Chondrocyte (in vitro differentiated cells): ENCODE measurements at regions not wholly inside any gene's neighbourhood (a gene's known extent, or its start where the extent isn't known, plus 50 kb on each side); places are given as distances from the start of the nearest gene placed in this dataset.
"Not testable (repeated sequence)": the region's sequence is repeated elsewhere in the genome, so short reads cannot be mapped to it uniquely, and the experiment has no call there.

ENCODE experiments used
- DNase-seq: peaks from one replicate; pipeline ENCODE4 v3.0.0; 2021; ENCODE audit warnings: mixed read lengths, low spot score
- H3K27ac Mint-ChIP-seq: one replicate; pipeline ENCODE4 v1.8.0; 2021; ENCODE audit warnings: mild to moderate bottlenecking, moderate library complexity, mixed read lengths; ENCODE audit not compliant: unreplicated experiment
- H3K27me3 Mint-ChIP-seq: 2 replicates; pipeline ENCODE4 v1.8.0; 2021; ENCODE audit warnings: low read depth, mixed read lengths
- H3K36me3 Mint-ChIP-seq: 2 replicates; pipeline ENCODE4 v1.8.0; 2021; ENCODE audit warnings: low read depth, mixed read lengths
- H3K4me1 Mint-ChIP-seq: 2 replicates; pipeline ENCODE4 v1.8.0; 2021; ENCODE audit warnings: low read depth, mild to moderate bottlenecking, mixed read lengths
- H3K4me3 Mint-ChIP-seq: one replicate; pipeline ENCODE4 v1.8.0; 2021; ENCODE audit warnings: mild to moderate bottlenecking, moderate library complexity, mixed read lengths; ENCODE audit not compliant: unreplicated experiment
- H3K9me3 Mint-ChIP-seq: 2 replicates; pipeline ENCODE4 v1.8.0; 2021; ENCODE audit warnings: low read depth, mixed read lengths
- TF ChIP-seq, protein P1 (sequence below): fragments of 200-600 bp; sonication (generic); IDR thresholded peaks from 2 replicates; pipeline ENCODE4 v1.5.0; 2021; ENCODE audit warnings: antibody characterized with exemption, mild to moderate bottlenecking, moderate library complexity

DNA sequence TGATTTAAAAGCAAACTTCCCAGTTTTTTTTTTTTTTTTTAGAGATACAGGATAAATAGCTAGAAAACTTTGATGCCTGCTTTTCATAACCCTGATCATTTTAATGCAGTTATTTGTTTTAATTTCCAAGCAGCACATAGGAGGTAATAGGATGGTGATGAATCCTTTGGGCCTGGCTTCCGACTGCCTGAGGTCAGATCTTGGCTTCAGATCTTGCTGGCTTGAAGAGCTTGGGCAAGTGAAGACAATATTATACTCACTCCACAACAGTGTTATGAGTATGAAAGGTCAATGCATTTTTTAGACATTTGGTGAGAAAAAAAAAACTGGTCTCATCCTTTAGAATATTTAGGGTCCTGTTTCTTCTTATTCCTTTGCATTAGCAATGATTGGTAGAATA is 124.8 kb upstream of the PRKCQ start:
- Mint-ChIP-seq H3K36me3 (no peaks in the 10 kb centered on the region), H3K9me3 (no peaks in the 10 kb centered on the region), H3K4me3 (no peak overlapping the region), H3K27ac (no peak overlapping the region), H3K27me3 (peaks cover 21% of the 10 kb centered on the region), H3K4me1 (no peaks in the 10 kb centered on the region)
- TF ChIP-seq, protein P1, sequence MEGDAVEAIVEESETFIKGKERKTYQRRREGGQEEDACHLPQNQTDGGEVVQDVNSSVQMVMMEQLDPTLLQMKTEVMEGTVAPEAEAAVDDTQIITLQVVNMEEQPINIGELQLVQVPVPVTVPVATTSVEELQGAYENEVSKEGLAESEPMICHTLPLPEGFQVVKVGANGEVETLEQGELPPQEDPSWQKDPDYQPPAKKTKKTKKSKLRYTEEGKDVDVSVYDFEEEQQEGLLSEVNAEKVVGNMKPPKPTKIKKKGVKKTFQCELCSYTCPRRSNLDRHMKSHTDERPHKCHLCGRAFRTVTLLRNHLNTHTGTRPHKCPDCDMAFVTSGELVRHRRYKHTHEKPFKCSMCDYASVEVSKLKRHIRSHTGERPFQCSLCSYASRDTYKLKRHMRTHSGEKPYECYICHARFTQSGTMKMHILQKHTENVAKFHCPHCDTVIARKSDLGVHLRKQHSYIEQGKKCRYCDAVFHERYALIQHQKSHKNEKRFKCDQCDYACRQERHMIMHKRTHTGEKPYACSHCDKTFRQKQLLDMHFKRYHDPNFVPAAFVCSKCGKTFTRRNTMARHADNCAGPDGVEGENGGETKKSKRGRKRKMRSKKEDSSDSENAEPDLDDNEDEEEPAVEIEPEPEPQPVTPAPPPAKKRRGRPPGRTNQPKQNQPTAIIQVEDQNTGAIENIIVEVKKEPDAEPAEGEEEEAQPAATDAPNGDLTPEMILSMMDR = no peak
- DNase-seq = no peak

DNA sequence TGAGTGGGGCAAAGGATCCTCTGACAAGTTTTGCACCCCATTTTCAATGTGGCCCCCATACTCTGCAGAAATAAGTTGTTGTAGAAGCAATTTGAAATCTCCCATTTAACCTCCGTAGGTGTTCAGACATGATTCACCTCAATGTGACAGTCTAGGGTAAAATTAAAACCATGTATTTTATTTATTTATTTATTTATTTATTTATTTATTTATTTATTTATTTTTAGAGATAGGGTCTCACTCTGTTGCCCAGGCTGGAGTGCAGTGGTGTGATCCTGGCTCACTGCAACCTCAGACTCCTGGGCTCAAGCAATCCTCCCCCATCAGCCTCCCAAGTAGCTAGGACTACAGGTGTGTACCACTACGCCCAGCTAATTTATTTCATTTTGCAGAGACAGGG is 122.8 kb upstream of the PRKCQ start:
- H3K27ac Mint-ChIP-seq, DNase-seq, H3K36me3 Mint-ChIP-seq, H3K27me3 Mint-ChIP-seq, H3K4me3 Mint-ChIP-seq, H3K9me3 Mint-ChIP-seq, H3K4me1 Mint-ChIP-seq: not testable (repeated sequence)

DNA sequence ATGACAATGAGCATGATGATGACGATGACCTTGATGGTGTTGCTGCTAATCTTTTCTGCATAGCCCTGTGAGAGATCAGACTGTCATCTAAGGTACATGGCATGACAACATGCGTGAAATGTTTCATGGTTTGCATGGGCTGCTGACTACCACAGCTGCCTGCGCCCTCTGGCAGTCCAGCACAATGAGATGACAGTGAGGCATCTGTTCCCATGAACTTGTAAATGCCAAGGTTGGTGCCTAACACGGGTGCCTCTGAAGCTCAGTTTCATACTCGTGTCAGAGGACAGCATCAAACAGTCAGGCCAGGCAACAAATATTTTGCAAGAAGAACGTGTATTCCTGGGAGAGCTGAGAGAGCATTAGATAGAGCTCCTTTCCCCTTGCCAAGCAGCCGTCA is 122.0 kb upstream of the PRKCQ start:
- H3K36me3 Mint-ChIP-seq = no peaks in the 10 kb centered on the region
- peaks cover 3% of the 10 kb centered on the region for H3K27me3 Mint-ChIP-seq
- DNase-seq = no peak
- H3K4me3 Mint-ChIP-seq = no peak overlapping the region
- TF ChIP-seq, protein P1 = no peak
- H3K4me1 Mint-ChIP-seq = no peaks in the 10 kb centered on the region
- no peak overlapping the region for H3K27ac Mint-ChIP-seq
- no peaks in the 10 kb centered on the region for H3K9me3 Mint-ChIP-seq

DNA sequence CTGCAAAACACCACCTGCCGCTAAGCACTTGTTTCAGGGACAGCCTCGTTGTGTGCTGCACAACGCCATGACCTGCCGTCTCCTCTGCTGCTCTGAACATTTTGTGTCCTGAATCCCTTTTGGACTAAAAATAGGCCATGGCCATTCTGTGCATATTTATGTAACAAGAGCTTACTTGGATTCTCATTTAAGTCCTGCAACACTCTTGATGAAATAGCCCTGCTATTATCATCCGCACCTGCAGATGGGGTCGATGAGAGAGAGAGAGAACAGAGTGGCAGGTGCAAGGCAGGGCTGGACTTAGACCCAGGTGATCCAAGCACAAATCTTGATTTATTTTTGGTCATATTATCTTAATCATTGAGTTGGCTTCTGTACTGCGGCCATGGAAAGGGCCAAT is 121.2 kb upstream of the PRKCQ start:
- Mint-ChIP-seq H3K9me3 (no peaks in the 10 kb centered on the region), H3K36me3 (no peaks in the 10 kb centered on the region)
- TF ChIP-seq, protein P1 = peak; percentile 38

DNA sequence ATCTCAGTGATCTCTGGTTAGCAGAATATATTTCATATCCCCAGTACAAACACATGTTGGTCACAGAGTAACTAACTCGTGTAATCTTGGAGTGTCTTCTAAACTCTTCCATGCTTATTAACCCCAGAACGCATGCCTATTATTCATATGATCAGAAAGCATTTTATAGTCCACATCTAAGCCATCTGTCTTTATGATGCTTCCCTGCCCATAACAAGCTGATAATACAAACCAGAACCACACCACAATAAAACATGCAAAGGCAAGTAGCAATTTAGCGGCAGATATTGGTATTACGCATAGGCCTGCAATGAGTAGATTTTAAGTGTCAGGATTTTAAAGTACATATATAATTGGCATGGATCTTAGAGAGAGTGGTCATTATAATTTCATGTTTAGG is 120.0 kb upstream of the PRKCQ start:
- Mint-ChIP-seq H3K36me3 (no peaks in the 10 kb centered on the region), H3K4me3 (no peak overlapping the region), H3K9me3 (no peaks in the 10 kb centered on the region), H3K27me3 (peaks cover 3% of the 10 kb centered on the region), H3K4me1 (no peaks in the 10 kb centered on the region), H3K27ac (no peak overlapping the region)
- no peak for DNase-seq
- TF ChIP-seq, protein P1 = no peak

More for the DNA sequence above, 121.2 kb upstream of the PRKCQ start:
- DNase-seq = no peak
- Mint-ChIP-seq H3K27me3 (peaks cover 3% of the 10 kb centered on the region), H3K4me3 (no peak overlapping the region), H3K27ac (no peak overlapping the region), H3K4me1 (no peaks in the 10 kb centered on the region)

DNA sequence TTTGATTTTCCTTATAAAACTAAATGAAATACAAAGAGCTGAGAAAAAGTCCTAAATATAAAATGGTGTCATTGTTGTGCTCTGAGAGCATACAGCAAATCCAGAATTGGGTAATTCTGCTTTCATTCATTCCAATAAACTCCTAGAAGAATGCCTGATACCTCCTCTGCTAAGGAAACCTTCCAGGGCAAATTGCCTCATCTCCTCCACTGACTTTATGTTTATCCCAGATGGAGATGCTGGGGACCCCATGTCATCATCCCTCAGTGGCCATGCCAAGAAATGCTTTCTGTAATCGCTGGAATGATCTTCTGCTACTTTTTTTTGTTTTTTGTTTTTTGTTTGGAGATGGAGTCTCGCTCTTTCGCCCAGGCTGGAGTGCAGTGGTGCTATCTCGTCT is 119.3 kb upstream of the PRKCQ start:
- H3K27me3 Mint-ChIP-seq = peaks cover 3% of the 10 kb centered on the region
- H3K4me3 Mint-ChIP-seq = no peak overlapping the region
- DNase-seq = no peak
- H3K27ac Mint-ChIP-seq = no peak overlapping the region
- no peaks in the 10 kb centered on the region for H3K4me1 Mint-ChIP-seq
- TF ChIP-seq, protein P1 = no peak
- H3K36me3 Mint-ChIP-seq = no peaks in the 10 kb centered on the region
- H3K9me3 Mint-ChIP-seq = no peaks in the 10 kb centered on the region
